ENCODE measurements at regions not wholly inside any gene's neighbourhood (a gene's known extent, or its start where the extent isn't known, plus 50 kb on each side); places are given as distances from the start of the nearest gene placed in this dataset.

DNA sequence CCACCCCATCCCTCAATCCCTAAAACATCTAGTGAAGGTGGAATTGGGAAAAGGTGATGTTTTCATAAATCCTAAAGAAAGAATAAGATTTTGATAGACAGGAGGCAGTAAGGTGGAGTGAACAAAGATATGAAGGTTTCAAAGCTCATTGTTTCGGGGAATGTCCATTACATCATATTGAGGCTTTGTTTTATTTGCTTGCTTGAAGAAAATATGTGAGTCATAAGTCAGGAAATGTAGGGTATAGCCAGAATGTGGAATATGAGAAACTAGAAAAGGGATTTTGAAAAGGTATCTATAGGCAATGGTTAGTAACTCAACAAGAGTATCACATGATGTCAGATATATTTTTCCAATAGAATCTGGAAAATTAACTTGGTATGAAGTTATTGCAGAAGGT lies 1178.5 kb upstream of the ACVR2A start:
- H3K9me3 Mint-ChIP-seq, result no peaks in the 10 kb centered on the region
- no peaks in the 10 kb centered on the region for H3K4me1 Mint-ChIP-seq (ENCODE audit: low read depth)
- ATAC-seq (no peak), DNase-seq (no peak)
- no peaks in the 10 kb centered on the region for H3K36me3 Mint-ChIP-seq (ENCODE audit: insufficient read depth)
- no peaks in the 10 kb centered on the region for H3K27me3 Mint-ChIP-seq (ENCODE audit: low read depth)
- no peak overlapping the region for H3K4me3 Mint-ChIP-seq

- Mint-ChIP-seq H3K4me3 (no peak overlapping the region), H3K27me3 (ENCODE audit: low read depth) (no peaks in the 10 kb centered on the region), H3K36me3 (ENCODE audit: insufficient read depth) (no peaks in the 10 kb centered on the region), H3K4me1 (ENCODE audit: low read depth) (no peaks in the 10 kb centered on the region), H3K9me3 (no peaks in the 10 kb centered on the region)
- ATAC-seq (no peak), DNase-seq (no peak)
These were observed 1179.0 kb upstream of the ACVR2A start for GRCh38 chr2:146665800-146666199.

- Mint-ChIP-seq H3K36me3 (ENCODE audit: insufficient read depth) (no peaks in the 10 kb centered on the region), H3K4me1 (ENCODE audit: low read depth) (no peaks in the 10 kb centered on the region), H3K27me3 (ENCODE audit: low read depth) (no peaks in the 10 kb centered on the region), H3K9me3 (no peaks in the 10 kb centered on the region), H3K4me3 (no peak overlapping the region)
- no peak for DNase-seq
- ATAC-seq, result no peak
These were observed 1183.2 kb upstream of the ACVR2A start for GRCh38 chr2:146661473-146662096.

DNA sequence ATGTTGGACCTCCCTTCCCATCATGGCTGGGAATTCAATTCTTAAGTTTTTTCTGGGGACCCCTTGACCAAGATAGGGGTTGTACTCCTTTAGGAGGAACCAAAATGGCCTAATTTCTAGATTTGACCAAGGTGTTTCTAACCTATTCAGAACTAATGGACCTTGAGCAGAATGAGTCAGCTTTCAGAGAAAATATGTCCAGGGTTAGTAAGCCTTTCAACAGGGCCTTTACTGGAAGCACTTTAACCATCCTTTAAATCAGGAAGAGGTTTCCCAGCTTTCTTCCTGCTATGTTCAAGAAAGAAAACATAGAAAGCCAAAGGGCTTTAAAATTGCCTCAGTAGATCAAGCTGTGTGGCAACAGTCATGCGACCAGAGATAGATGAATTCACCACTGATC lies 1184.9 kb upstream of the ACVR2A start:
- no peak for ATAC-seq
- H3K27me3 Mint-ChIP-seq (ENCODE audit: low read depth), result no peaks in the 10 kb centered on the region
- no peaks in the 10 kb centered on the region for H3K36me3 Mint-ChIP-seq (ENCODE audit: insufficient read depth)
- no peak for DNase-seq
- no peak overlapping the region for H3K4me3 Mint-ChIP-seq
- H3K9me3 Mint-ChIP-seq, result no peaks in the 10 kb centered on the region
- no peaks in the 10 kb centered on the region for H3K4me1 Mint-ChIP-seq (ENCODE audit: low read depth)

- Mint-ChIP-seq H3K4me3 (no peak overlapping the region), H3K9me3 (peaks cover 3% of the 10 kb centered on the region), H3K36me3 (ENCODE audit: insufficient read depth) (no peaks in the 10 kb centered on the region), H3K27me3 (ENCODE audit: low read depth) (no peaks in the 10 kb centered on the region), H3K4me1 (ENCODE audit: low read depth) (no peaks in the 10 kb centered on the region)
- ATAC-seq, result no peak
- DNase-seq, result no peak
These were observed 1192.5 kb upstream of the ACVR2A start for GRCh38 chr2:146652311-146652710.

- ATAC-seq, result no peak
- Mint-ChIP-seq H3K36me3 (ENCODE audit: insufficient read depth) (no peaks in the 10 kb centered on the region), H3K27me3 (ENCODE audit: low read depth) (no peaks in the 10 kb centered on the region), H3K4me3 (no peak overlapping the region), H3K9me3 (peaks cover 3% of the 10 kb centered on the region), H3K4me1 (ENCODE audit: low read depth) (no peaks in the 10 kb centered on the region)
- no peak for DNase-seq
These were observed 1193.5 kb upstream of the ACVR2A start for GRCh38 chr2:146651361-146651760.

- no peak for DNase-seq
- H3K4me1 Mint-ChIP-seq (ENCODE audit: low read depth), result no peaks in the 10 kb centered on the region
- H3K9me3 Mint-ChIP-seq, result peaks cover 5% of the 10 kb centered on the region
- H3K27me3 Mint-ChIP-seq (ENCODE audit: low read depth), result no peaks in the 10 kb centered on the region
- ATAC-seq, result no peak
- H3K36me3 Mint-ChIP-seq (ENCODE audit: insufficient read depth), result no peaks in the 10 kb centered on the region
- no peak overlapping the region for H3K4me3 Mint-ChIP-seq
These were observed 1202.8 kb upstream of the ACVR2A start for GRCh38 chr2:146642066-146642465.

DNA sequence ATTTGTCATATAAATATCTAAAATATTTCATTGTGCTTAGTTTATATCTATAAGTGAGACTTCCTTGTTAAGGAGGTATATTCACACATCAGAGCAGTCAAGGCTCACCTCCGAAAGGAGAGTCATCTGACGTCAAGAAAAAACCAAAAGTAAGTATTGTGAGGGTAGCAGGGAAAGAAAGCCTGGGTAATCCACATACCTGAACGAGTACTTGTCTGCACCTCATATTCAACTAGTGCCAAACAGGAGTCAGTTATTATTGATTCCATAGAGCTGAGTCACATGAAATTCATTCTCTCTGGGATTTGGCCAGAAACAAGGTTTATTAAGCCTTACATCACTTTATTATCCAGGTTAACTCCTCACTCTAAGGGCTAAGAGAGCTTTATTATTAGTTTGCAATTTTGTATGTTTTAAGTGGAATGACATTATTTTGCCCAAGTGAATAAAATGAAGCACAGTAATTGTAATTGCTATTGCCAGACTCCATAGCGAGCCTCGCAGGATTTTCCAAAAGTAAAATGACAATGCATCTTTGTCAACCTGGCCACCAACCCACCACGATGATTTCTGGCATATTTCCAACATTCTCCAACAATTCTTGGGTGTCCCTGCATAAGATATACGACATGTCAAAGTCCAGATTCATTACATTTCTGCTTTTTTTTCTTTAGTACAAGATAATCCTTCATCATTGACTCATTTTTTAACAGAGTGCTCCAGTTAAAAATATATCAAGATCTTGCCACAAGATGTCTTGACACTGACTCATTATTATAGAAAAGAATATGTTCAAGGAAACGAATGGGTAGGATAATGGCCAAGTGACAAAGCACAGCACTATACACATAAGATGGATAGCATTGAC lies 1210.4 kb upstream of the ACVR2A start:
- H3K4me3 Mint-ChIP-seq, result no peak overlapping the region
- H3K36me3 Mint-ChIP-seq (ENCODE audit: insufficient read depth), result no peaks in the 10 kb centered on the region
- H3K4me1 Mint-ChIP-seq (ENCODE audit: low read depth), result no peaks in the 10 kb centered on the region
- DNase-seq, result no peak
- no peaks in the 10 kb centered on the region for H3K9me3 Mint-ChIP-seq
- ATAC-seq, result no peak
- H3K27me3 Mint-ChIP-seq (ENCODE audit: low read depth), result no peaks in the 10 kb centered on the region

DNA sequence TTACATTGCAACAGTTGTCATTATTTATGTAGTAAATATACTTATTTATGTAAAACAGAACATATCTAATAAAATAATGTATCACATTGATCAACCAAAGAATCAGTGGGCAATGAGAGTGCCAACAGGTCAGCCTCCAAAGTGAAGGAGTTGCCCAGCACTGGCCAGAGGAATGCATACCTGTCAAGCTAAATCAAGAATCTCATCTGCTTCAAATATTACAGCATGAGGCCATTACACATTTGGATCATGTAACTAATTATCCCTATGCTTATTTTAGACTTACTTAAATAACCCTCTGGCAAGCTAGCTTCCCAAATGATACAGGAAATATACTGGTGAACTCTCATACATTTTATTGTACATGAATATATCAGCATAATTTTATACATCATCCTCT lies 1211.7 kb upstream of the ACVR2A start:
- ATAC-seq (no peak), DNase-seq (no peak)
- Mint-ChIP-seq H3K36me3 (ENCODE audit: insufficient read depth) (no peaks in the 10 kb centered on the region), H3K9me3 (no peaks in the 10 kb centered on the region), H3K27me3 (ENCODE audit: low read depth) (no peaks in the 10 kb centered on the region), H3K4me1 (ENCODE audit: low read depth) (no peaks in the 10 kb centered on the region), H3K4me3 (no peak overlapping the region)

GRCh38 chr2:146632707-146633106 lies 1212.1 kb upstream of the ACVR2A start:
- ATAC-seq (no peak), DNase-seq (no peak)
- Mint-ChIP-seq H3K4me1 (ENCODE audit: low read depth) (no peaks in the 10 kb centered on the region), H3K36me3 (ENCODE audit: insufficient read depth) (no peaks in the 10 kb centered on the region), H3K9me3 (no peaks in the 10 kb centered on the region), H3K4me3 (no peak overlapping the region), H3K27me3 (ENCODE audit: low read depth) (no peaks in the 10 kb centered on the region)

GRCh38 chr2:146624430-146625160 lies 1220.2 kb upstream of the ACVR2A start:
- Mint-ChIP-seq H3K36me3 (ENCODE audit: insufficient read depth) (no peaks in the 10 kb centered on the region), H3K9me3 (no peaks in the 10 kb centered on the region), H3K27me3 (ENCODE audit: low read depth) (no peaks in the 10 kb centered on the region), H3K4me3 (no peak overlapping the region), H3K4me1 (ENCODE audit: low read depth) (no peaks in the 10 kb centered on the region)
- no peak for ATAC-seq
- DNase-seq, result no peak

DNA sequence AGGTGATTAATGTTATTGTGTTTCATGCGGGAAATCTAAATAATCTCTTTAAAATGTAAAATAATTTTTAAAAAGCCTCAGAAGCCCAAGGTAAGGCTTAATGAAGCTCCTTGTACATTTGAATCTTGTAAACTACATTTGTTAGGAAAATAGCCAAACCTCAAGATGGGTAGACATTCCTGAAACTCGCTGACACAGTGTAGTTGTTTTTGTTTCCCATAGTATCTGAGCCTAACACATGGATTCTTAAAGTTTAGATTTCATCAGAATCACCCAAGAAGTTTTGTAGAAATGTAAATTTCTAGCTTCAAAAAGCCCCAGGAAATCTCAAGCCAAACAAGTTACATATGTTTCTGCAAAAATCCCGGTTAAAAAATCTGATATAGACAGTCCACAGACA lies 1221.1 kb upstream of the ACVR2A start:
- Mint-ChIP-seq H3K27me3 (ENCODE audit: low read depth) (no peaks in the 10 kb centered on the region), H3K4me1 (ENCODE audit: low read depth) (no peaks in the 10 kb centered on the region), H3K9me3 (no peaks in the 10 kb centered on the region), H3K4me3 (no peak overlapping the region), H3K36me3 (ENCODE audit: insufficient read depth) (no peaks in the 10 kb centered on the region)
- DNase-seq (no peak), ATAC-seq (no peak)

DNA sequence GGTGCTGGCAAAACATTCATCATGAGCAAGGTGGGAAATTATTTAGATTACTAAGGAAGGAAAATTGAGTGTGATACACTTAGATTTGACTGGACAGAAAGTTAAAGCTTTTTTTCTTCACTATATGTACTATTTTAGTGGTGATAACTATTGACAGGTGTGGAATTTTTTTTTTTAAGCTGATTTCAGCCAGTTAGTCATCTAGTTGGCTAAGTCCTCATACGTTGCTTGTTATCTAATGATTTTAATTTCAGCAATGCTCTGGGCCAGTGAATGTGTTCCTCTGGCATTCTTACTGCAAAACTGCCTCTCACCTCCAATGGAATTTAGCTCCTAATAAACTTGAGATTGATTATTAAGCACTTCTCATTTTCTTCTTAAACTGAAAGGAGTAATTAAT lies 1223.2 kb upstream of the ACVR2A start:
- Mint-ChIP-seq H3K36me3 (ENCODE audit: insufficient read depth) (no peaks in the 10 kb centered on the region), H3K27me3 (ENCODE audit: low read depth) (no peaks in the 10 kb centered on the region), H3K4me1 (ENCODE audit: low read depth) (no peaks in the 10 kb centered on the region), H3K4me3 (no peak overlapping the region), H3K9me3 (no peaks in the 10 kb centered on the region)
- no peak for ATAC-seq
- DNase-seq, result no peak

DNA sequence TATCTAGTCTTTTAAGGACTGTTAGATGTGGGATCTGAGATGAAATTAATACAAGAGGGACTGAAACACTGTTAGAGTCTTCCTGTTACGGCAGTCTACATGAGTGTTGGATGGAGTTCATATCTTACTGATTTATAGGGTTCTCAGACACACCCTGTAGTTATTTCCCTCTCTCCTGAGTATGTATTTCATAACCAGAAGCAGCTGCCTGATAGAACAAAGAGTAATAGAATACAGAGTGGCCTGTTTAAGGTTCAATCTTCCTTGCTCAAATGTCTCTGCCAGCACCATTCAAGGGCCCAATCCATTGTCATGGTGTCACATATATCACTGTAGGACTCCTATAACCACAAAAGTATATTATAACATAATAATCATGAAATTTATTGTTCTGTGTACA lies 1229.1 kb upstream of the ACVR2A start:
- no peaks in the 10 kb centered on the region for H3K27me3 Mint-ChIP-seq (ENCODE audit: low read depth)
- DNase-seq, result no peak
- ATAC-seq, result no peak
- no peak overlapping the region for H3K4me3 Mint-ChIP-seq
- H3K9me3 Mint-ChIP-seq, result peaks cover 12% of the 10 kb centered on the region
- no peaks in the 10 kb centered on the region for H3K36me3 Mint-ChIP-seq (ENCODE audit: insufficient read depth)
- H3K4me1 Mint-ChIP-seq (ENCODE audit: low read depth), result no peaks in the 10 kb centered on the region

- H3K4me1 Mint-ChIP-seq (ENCODE audit: low read depth), result no peaks in the 10 kb centered on the region
- H3K36me3 Mint-ChIP-seq (ENCODE audit: insufficient read depth), result no peaks in the 10 kb centered on the region
- ATAC-seq (no peak), DNase-seq (no peak)
- no peak overlapping the region for H3K4me3 Mint-ChIP-seq
- no peaks in the 10 kb centered on the region for H3K9me3 Mint-ChIP-seq
- no peaks in the 10 kb centered on the region for H3K27me3 Mint-ChIP-seq (ENCODE audit: low read depth)
These were observed 1236.3 kb upstream of the ACVR2A start for GRCh38 chr2:146608490-146608889.
